ENCODE measurements at regions not wholly inside any gene's neighbourhood (a gene's known extent, or its start where the extent isn't known, plus 50 kb on each side); places are given as distances from the start of the nearest gene placed in this dataset.

GRCh38 chr3:165538166-165538565 lies 299.1 kb downstream of the BCHE start:
- TF ChIP-seq CTCF (conservative IDR thresholded peaks at IDR 0.05): no peak
- no peak for TF ChIP-seq ZFX (IDR thresholded peaks at IDR 0.05)
